NCI-H146 treated with DMSO at 0.1 percent for 48 hours (cell line): ENCODE measurements at regions not wholly inside any gene's neighbourhood (a gene's known extent, or its start where the extent isn't known, plus 50 kb on each side); places are given as distances from the start of the nearest gene placed in this dataset.

Source experiments
- DNase-seq: peaks from one replicate; lab custom pipeline; 2025; ENCODE audit not compliant: unreplicated experiment; lab: John Stamatoyannopoulos, UW

- no peak for DNase-seq
These were observed 287.3 kb upstream of the SP4 start for GRCh38 chr7:21140622-21141021.

- DNase-seq, result no peak
These were observed 286.4 kb upstream of the SP4 start for GRCh38 chr7:21141476-21141875.

GRCh38 chr7:21142081-21142480 is 285.8 kb upstream of the SP4 start:
- DNase-seq, result no peak

- DNase-seq, result no peak
These were observed 281.1 kb upstream of the SP4 start for GRCh38 chr7:21146642-21147423.

DNA sequence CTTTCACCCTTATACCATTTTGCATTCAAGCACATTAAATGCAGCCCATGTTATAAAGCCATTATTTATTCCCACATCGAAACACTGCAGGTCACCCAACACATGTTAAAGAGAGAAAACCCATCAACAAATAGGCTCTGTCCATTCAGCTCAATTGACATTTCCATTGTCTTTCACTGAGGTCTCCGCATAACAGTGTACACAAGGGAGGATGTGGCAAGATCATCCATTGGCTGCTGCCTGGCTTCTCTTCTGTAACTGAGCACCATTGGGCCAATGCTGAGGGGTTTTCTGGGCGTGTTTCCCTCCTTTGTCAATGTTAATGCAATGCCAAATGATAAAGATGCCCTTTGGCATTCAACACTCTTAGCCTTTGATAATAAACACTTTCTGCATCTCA is 278.1 kb upstream of the SP4 start:
- peak; percentile 64 for DNase-seq

GRCh38 chr7:21154614-21155013 is 273.3 kb upstream of the SP4 start:
- DNase-seq, result no peak

- no peak for DNase-seq
These were observed 268.4 kb upstream of the SP4 start for GRCh38 chr7:21159506-21159905.

GRCh38 chr7:21160401-21160800 is 267.5 kb upstream of the SP4 start:
- no peak for DNase-seq

- DNase-seq, result no peak
These were observed 259.9 kb upstream of the SP4 start for GRCh38 chr7:21167942-21168341.

DNA sequence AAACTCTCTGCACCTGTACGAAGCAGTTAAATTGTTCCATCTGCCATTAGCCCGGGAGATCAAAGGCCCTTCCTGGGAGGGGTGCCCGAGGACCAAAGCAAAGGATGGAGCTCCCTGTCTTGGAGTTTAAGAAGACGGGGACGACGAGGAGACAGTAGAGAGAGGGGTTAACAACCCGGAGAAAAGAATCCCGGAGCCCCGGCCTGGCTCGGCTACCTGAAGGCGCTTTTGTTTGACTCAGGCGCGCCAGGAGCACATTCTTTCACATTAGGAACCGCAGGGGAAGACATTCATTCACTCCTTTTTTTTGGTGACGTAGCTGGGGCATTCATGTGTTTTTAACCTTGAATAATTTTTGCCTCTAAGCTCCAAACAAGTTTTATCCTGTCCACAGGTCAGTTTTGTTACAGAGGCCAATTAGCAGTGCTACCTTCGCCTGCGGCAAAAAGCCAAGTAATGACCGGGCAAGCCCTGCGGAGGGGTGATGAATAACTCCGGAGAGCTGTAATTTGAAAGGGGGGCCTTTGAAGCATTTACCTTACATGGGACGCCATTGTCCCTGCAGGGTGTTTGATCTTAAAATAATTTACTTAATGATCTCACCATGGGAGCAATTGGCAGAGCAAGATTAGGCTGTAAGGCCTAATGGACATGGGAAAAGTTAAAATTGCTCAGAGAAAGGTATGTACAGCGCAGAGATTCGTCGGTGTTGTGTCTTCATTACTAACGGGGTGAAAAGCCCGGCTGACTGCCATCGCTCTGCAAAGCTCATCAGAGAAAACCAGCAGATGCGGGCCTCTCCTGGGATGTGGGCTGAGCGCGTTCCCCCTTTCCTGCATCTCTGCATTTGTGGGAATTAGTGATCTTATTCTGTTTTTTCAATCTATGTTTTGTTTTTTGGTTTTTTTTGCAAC is 258.0 kb upstream of the SP4 start:
- DNase-seq, result peak; percentile 85

DNA sequence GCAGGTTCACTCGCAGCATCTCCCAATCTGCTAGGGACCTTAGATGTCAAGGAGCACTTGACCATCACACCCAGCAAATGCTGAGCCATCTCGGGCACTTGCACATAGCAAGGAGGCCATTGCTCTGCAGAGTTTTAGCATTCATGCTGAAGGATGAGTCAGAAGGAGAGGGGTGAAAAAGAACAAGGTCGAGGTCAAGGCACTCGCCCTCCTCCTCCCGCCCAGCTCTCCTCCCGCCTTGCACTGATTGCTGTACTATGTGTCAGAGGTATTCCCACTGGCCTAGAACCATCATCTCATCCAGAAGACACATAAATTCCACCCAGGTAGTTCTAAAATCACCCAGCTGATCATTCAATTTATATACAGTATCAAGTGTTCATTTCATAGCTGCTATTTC is 255.1 kb upstream of the SP4 start:
- DNase-seq, result no peak

- no peak for DNase-seq
These were observed 254.4 kb upstream of the SP4 start for GRCh38 chr7:21173436-21173835.

- no peak for DNase-seq
These were observed 252.2 kb upstream of the SP4 start for GRCh38 chr7:21175714-21176113.

DNA sequence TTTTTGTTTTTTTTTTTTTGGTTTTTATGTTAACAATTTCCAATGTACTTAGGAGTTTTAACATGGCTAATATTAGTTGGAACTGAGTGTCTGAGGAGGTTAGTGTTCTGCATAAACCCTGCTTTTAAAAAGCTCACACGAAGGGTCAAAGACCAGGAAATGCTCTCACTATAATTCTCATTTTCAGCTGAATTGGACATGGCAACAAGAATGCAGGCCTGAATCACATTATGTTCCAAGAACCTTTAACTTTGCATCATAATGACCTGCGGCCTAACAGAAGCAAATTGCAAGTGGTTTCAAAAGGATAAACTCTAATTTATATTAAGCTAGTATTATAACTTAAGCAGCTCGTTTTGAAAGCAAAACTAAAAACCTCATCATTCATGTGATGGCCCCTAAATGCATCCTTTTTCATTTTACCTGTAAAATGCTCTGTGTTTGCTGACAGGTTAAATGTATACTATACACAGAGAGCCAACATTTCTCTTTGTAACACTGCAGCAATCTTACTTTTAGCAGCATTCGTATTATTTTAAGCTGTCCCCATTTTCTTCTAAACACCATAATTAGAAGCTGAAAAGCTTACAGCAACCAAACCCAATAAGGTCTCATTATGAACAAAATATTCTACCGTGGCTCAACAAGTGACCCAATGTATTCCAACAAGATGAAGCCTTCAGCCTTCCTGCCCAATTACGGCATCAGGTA is 242.8 kb upstream of the SP4 start:
- no peak for DNase-seq

GRCh38 chr7:21185653-21186265 is 242.1 kb upstream of the SP4 start:
- DNase-seq, result no peak

- DNase-seq, result no peak
These were observed 236.4 kb upstream of the SP4 start for GRCh38 chr7:21191321-21192073.

DNA sequence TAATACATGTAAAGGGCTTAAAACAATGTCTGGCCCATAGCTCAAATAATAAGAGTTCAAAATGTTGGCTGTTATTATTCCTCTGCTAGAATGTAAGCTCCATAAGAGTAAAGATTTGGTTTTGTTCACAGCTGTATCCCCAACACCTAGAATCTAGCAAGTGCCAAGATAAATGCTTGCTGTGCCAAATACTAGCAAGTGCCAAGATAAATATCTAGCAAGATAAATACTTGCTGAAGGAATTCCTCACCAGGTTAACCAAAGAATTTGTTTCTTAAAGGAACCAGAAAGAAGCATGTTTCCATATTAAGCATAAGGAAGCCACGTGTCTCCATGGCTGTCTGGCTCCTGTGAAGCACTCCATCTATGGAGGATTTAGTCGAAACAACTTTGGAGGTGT is 235.2 kb upstream of the SP4 start:
- DNase-seq, result no peak

DNA sequence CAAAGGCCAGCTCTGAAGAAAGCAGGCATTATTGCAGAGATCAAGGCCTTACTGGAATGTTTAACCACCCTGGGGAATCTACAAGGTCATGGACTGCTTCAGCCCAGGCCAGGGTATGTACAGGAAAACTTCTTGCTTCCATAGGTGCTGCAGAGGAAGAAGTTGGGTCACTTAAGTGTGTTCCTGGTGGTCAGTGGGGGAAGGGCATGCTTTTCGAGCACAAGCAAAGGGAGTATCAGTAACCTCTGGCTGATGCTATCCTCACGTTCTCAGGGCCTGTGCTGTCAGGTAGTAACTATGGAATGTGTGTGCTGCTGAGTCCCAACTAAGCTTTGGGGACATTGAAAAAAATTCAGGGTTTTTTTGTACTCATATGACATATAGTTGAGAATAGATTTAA is 234.0 kb upstream of the SP4 start:
- no peak for DNase-seq

DNA sequence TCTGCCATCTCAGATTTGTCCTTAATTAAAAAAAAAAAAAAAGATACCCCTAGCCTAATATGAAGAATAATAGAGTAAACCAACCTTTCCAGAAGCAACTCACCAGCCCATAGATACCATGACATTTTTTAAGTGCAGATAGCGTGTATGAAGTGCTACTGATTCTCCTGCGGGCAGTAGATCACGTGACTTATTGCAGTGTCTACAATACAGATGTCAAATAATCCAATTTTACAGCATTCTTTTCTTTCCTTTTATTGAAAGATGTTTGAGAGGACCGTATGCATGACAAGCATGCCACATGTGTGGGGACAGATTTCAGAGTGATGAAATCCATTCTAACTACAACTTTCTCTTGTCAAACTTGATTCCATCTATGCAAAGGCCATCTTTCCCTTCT is 232.9 kb upstream of the SP4 start:
- DNase-seq, result no peak

GRCh38 chr7:21198921-21199320 is 229.0 kb upstream of the SP4 start:
- DNase-seq, result no peak

DNA sequence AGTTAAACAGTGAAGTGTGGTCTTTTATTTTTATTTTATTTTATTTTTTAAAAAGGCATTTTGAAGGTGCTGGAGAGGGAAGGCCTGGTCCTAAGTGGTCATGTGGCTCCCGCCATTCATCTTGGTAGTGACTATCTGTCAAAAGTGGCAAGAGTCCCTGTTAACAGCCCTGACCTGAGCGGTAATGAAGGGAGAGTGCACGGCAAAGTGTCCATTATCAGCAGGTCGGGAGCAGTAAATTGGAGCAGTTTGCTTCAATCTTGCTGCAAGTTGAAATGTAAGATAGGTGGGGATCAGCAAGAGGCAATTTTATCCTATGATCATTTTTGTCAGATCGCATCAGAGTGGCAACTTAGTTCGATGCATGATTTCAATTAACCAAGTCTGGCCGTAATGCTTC is 227.4 kb upstream of the SP4 start:
- DNase-seq, result no peak
